ENCODE measurements at regions not wholly inside any gene's neighbourhood (a gene's known extent, or its start where the extent isn't known, plus 50 kb on each side); places are given as distances from the start of the nearest gene placed in this dataset.

- DNase-seq (ENCODE audit: low read depth in 2 of 2), result no peak
Observed at GRCh38 chr5:66306105-66306843, 162.2 kb downstream of the SREK1 start.

GRCh38 chr5:66306844-66307315, 162.8 kb downstream of the SREK1 start:
- DNase-seq (ENCODE audit: low read depth in 2 of 2), result no peak

- no peak for DNase-seq (ENCODE audit: low read depth in 2 of 2)
Observed at GRCh38 chr5:66307647-66308241, 163.6 kb downstream of the SREK1 start.

GRCh38 chr5:66312266-66312665, 168.2 kb downstream of the SREK1 start:
- no peak for DNase-seq (ENCODE audit: low read depth in 2 of 2)

GRCh38 chr5:66315784-66316183, 171.7 kb downstream of the SREK1 start:
- DNase-seq (ENCODE audit: low read depth in 2 of 2), result no peak

GRCh38 chr5:66322786-66323528, 178.9 kb downstream of the SREK1 start:
- DNase-seq (ENCODE audit: low read depth in 2 of 2), result no peak

GRCh38 chr5:66323529-66323895, 179.4 kb downstream of the SREK1 start:
- no peak for DNase-seq (ENCODE audit: low read depth in 2 of 2)

- DNase-seq (ENCODE audit: low read depth in 2 of 2), result no peak
Observed at GRCh38 chr5:66324357-66324756, 180.3 kb downstream of the SREK1 start.

GRCh38 chr5:66326276-66326675, 182.2 kb downstream of the SREK1 start:
- DNase-seq (ENCODE audit: low read depth in 2 of 2), result no peak

- no peak for DNase-seq (ENCODE audit: low read depth in 2 of 2)
Observed at GRCh38 chr5:66327008-66327407, 182.9 kb downstream of the SREK1 start.

- DNase-seq (ENCODE audit: low read depth in 2 of 2), result no peak
Observed at GRCh38 chr5:66329078-66329477, 185.0 kb downstream of the SREK1 start.

GRCh38 chr5:66333192-66333591, 189.1 kb downstream of the SREK1 start:
- no peak for DNase-seq (ENCODE audit: low read depth in 2 of 2)

GRCh38 chr5:66337626-66338226, 193.6 kb downstream of the SREK1 start:
- no peak for DNase-seq (ENCODE audit: low read depth in 2 of 2)

- no peak for DNase-seq (ENCODE audit: low read depth in 2 of 2)
Observed at GRCh38 chr5:66338828-66339227, 194.7 kb downstream of the SREK1 start.

- no peak for DNase-seq (ENCODE audit: low read depth in 2 of 2)
Observed at GRCh38 chr5:66339896-66340295, 195.8 kb downstream of the SREK1 start.

GRCh38 chr5:66340786-66341185, 196.7 kb downstream of the SREK1 start:
- no peak for DNase-seq (ENCODE audit: low read depth in 2 of 2)

GRCh38 chr5:66342341-66342880, 198.3 kb downstream of the SREK1 start:
- DNase-seq (ENCODE audit: low read depth in 2 of 2), result no peak

- no peak for DNase-seq (ENCODE audit: low read depth in 2 of 2)
Observed at GRCh38 chr5:66343370-66344071, 199.4 kb downstream of the SREK1 start.

GRCh38 chr5:66344544-66344943, 200.4 kb downstream of the SREK1 start:
- no peak for DNase-seq (ENCODE audit: low read depth in 2 of 2)

- no peak for DNase-seq (ENCODE audit: low read depth in 2 of 2)
Observed at GRCh38 chr5:66345281-66345680, 201.2 kb downstream of the SREK1 start.

GRCh38 chr5:66346869-66347268, 202.8 kb downstream of the SREK1 start:
- DNase-seq (ENCODE audit: low read depth in 2 of 2), result no peak
